ENCODE measurements at regions not wholly inside any gene's neighbourhood (a gene's known extent, or its start where the extent isn't known, plus 50 kb on each side); places are given as distances from the start of the nearest gene placed in this dataset.

DNA sequence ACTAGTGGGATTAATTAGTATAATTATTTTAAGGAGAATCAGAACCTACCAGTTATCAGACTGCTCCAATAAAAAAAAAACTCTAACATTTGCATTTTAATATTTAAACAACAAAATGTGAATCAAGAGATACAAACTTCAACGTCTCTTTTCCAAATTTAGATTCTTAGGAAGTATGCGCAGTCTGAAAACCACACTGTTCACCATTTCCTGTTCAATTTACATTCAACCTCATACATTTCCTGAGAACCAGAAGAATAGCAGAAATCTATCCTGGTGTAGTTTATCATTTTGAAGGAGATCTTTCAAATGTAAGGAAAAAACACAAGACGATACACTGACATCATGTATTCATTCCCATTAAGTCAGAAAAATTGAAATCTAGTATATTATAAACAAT, 869.2 kb downstream of the EFNA5 start:
- DNase-seq (ENCODE audit: low read depth, low spot score) (no peak), FAIRE-seq (no peak)
- Histone ChIP-seq H3K27me3 (ENCODE audit: control insufficient read depth in 2 of 2, insufficient read depth in 2 of 2, low read length in 2 of 2) (no peaks in the 10 kb centered on the region), H4K20me1 (replicated peaks; ENCODE audit: control insufficient read depth, extremely low read depth, insufficient read depth, low read length) (no peaks in the 10 kb centered on the region), H3K9ac (replicated peaks; ENCODE audit: extremely low read depth, insufficient read depth, low read length) (no peak overlapping the region), H3K36me3 (ENCODE audit: control insufficient read depth in 2 of 2, extremely low read depth in 1 of 2, insufficient read depth in 2 of 2, low read length in 2 of 2) (no peaks in the 10 kb centered on the region), H3K4me2 (ENCODE audit: insufficient read depth, low read length) (no peak overlapping the region), H3K27ac (ENCODE audit: insufficient read depth, low read depth, low read length) (no peak overlapping the region), H3K79me2 (ENCODE audit: control insufficient read depth, insufficient read depth, low read length) (no peaks in the 10 kb centered on the region), H2AFZ (ENCODE audit: low read depth, low read length) (no peak overlapping the region), H3K4me3 (replicated peaks in 1 of 3; ENCODE audit: insufficient read depth in 1 of 3, low read depth in 1 of 3, low read length in 3 of 3) (no peak overlapping the region), H3K9me1 (replicated peaks; ENCODE audit: control insufficient read depth, extremely low read depth, insufficient read depth, low read length) (no peaks in the 10 kb centered on the region), H3K9me3 (replicated peaks; ENCODE audit: control insufficient read depth, insufficient read depth, low read length) (no peaks in the 10 kb centered on the region), H3K4me1 (ENCODE audit: control insufficient read depth, extremely low read depth, insufficient read depth, low read length) (no peaks in the 10 kb centered on the region)
- intact Hi-C loops (cut with micrococcal nuclease) (no loop called here), dilution Hi-C loops (cut with MboI; ENCODE audit: extremely low pct_ligation_motif_present, low sequenced_read_pairs) (no loop called here)
- no TSS peak for BruUV-seq (replicated peaks)
- ChIA-PET CTCF (no interaction called here), POLR2A (no interaction called here)
- TF ChIP-seq, protein P1, sequence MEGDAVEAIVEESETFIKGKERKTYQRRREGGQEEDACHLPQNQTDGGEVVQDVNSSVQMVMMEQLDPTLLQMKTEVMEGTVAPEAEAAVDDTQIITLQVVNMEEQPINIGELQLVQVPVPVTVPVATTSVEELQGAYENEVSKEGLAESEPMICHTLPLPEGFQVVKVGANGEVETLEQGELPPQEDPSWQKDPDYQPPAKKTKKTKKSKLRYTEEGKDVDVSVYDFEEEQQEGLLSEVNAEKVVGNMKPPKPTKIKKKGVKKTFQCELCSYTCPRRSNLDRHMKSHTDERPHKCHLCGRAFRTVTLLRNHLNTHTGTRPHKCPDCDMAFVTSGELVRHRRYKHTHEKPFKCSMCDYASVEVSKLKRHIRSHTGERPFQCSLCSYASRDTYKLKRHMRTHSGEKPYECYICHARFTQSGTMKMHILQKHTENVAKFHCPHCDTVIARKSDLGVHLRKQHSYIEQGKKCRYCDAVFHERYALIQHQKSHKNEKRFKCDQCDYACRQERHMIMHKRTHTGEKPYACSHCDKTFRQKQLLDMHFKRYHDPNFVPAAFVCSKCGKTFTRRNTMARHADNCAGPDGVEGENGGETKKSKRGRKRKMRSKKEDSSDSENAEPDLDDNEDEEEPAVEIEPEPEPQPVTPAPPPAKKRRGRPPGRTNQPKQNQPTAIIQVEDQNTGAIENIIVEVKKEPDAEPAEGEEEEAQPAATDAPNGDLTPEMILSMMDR (IDR thresholded peaks at IDR 0.05; ENCODE audit: extremely low read depth in 1 of 2, insufficient read depth in 1 of 2, low read depth in 1 of 2, low read length in 2 of 2), result no peak
- TF ChIP-seq JUN (IDR thresholded peaks at IDR 0.05; ENCODE audit: borderline replicate concordance, insufficient read depth, insufficient read length, low read depth) (no peak), EZH2 (IDR thresholded peaks at IDR 0.05; ENCODE audit: borderline replicate concordance, low read depth, low read length, severe bottlenecking) (no peak), FOS (IDR thresholded peaks at IDR 0.05; ENCODE audit: borderline replicate concordance, insufficient read depth, low read length) (no peak), POLR2A (IDR thresholded peaks at IDR 0.05; ENCODE audit: low read depth, low read length) (no peak), POLR2AphosphoS5 (IDR thresholded peaks at IDR 0.05; ENCODE audit: insufficient read depth, low read depth, low read length) (no peak), GATA2 (IDR thresholded peaks at IDR 0.05; ENCODE audit: insufficient read depth, insufficient read length, low read depth, low read length) (no peak), MYC (IDR thresholded peaks at IDR 0.05; ENCODE audit: low read depth, low read length) (no peak)
- TF ChIP-seq, protein P2, sequence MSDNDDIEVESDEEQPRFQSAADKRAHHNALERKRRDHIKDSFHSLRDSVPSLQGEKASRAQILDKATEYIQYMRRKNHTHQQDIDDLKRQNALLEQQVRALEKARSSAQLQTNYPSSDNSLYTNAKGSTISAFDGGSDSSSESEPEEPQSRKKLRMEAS (IDR thresholded peaks at IDR 0.05; ENCODE audit: insufficient read depth, insufficient read length), result no peak

All from endothelial cell of umbilical vein (primary cell).